K562 (cell line): ENCODE measurements at regions not wholly inside any gene's neighbourhood (a gene's known extent, or its start where the extent isn't known, plus 50 kb on each side); places are given as distances from the start of the nearest gene placed in this dataset.

ENCODE experiments used
- ATAC-seq: fragments of 200-7000 bp; cut with Tn5 transposase; 3 replicates; pipeline ENCODE4 v1.9.1; 2020; ENCODE audit warnings: moderate library complexity
- BruUV-seq: library from RNA; stranded (reverse); fragments of 400-500 nt; replicated peaks from 2 replicates; lab custom pipeline; 2021; lab: Mats Ljungman, UMichigan
- CTCF ChIA-PET: fragments of 300-600 bp; formaldehyde crosslinking; extraction: SDS; loops from one replicate; lab custom pipeline; 2021; ENCODE audit warnings: low intra/inter-chr PET ratio; lab: Yijun Ruan, JAX
- POLR2A ChIA-PET: fragments of 300-600, 350-650 bp; sonication (Branson Sonifier 250); formaldehyde crosslinking; extraction: SDS; loops from one replicate; lab custom pipeline; 2021; ENCODE audit warnings: antibody characterized with exemption, inconsistent platforms; lab: Yijun Ruan, JAX
- DNase-seq, 4 experiments: peaks; one replicate each; pipeline versions ENCODE4 v3.0.0 to v3.0.0-alpha.2; 2011 to 2018; ENCODE audit warnings: low spot score in 3 of 4, mixed read lengths in 3 of 4; ENCODE audit errors: extremely low read depth in 1 of 4
- FAIRE-seq: peaks from 2 replicates; lab custom pipeline; 2011; peaks lifted over from hg19 to GRCh38; lab: Jason Lieb, UNC
- H2AFZ ChIP-seq: 2 replicates; pipeline ENCODE4 v1.6.0; 2011; ENCODE audit warnings: low read depth, low read length, control low read depth, inconsistent platforms
- H3K27ac ChIP-seq: fragments of 200-600 bp; 3 replicates; pipeline ENCODE4 v1.8.0; 2011; ENCODE audit warnings: low read depth, mild to moderate bottlenecking, control low read depth, inconsistent platforms, low read length, moderate library complexity, mixed read lengths; ENCODE audit errors: extremely low read depth
- H3K27me3 ChIP-seq, 2 experiments: fragments of 300-600 bp in 1 of 2; 2 replicates in 1 of 2; 3 replicates in 1 of 2; pipeline versions ENCODE4 v1.6.0 to v1.8.0; 2011; ENCODE audit warnings: inconsistent platforms in 2 of 2, low read length in 2 of 2, mild to moderate bottlenecking in 1 of 2, mixed read lengths in 1 of 2, moderate library complexity in 1 of 2; ENCODE audit not compliant: control insufficient read depth in 2 of 2, insufficient read depth in 2 of 2
- H3K36me3 ChIP-seq: fragments of 300-600 bp; 3 replicates; pipeline ENCODE4 v1.8.0; 2011; ENCODE audit warnings: mild to moderate bottlenecking, low read length, inconsistent platforms; ENCODE audit not compliant: control insufficient read depth, insufficient read depth
- H3K4me1 ChIP-seq, 2 experiments: fragments of 200-600 bp in 1 of 2; replicated peaks in 1 of 2; 2 replicates in 1 of 2; 3 replicates in 1 of 2; pipeline versions ENCODE4 v1.5.1 to v1.8.0; 2011; ENCODE audit warnings: inconsistent platforms in 2 of 2, low read length in 2 of 2, mild to moderate bottlenecking in 1 of 2, mixed read lengths in 1 of 2, moderate library complexity in 1 of 2; ENCODE audit not compliant: control insufficient read depth in 2 of 2, insufficient read depth in 2 of 2
- H3K4me2 ChIP-seq: 2 replicates; pipeline ENCODE4 v1.6.1; 2011; ENCODE audit warnings: low read length, control low read depth, inconsistent platforms, mixed read lengths; ENCODE audit not compliant: insufficient read depth
- H3K4me3 ChIP-seq: fragments of 200-600 bp; sonication (generic), shearing (Covaris generic); 2 replicates; pipeline ENCODE4 v1.5.1; 2016; ENCODE audit warnings: control low read depth, inconsistent platforms
- H3K79me2 ChIP-seq: fragments of 200-600 bp; 3 replicates; pipeline ENCODE4 v1.8.0; 2011; ENCODE audit warnings: low read length, inconsistent platforms; ENCODE audit not compliant: control insufficient read depth, insufficient read depth
- H3K9ac ChIP-seq, 2 experiments: 2 replicates each; pipeline versions ENCODE4 v1.6.0 to v1.6.1; 2011; ENCODE audit warnings: low read depth in 2 of 2, low read length in 2 of 2, control low read depth in 1 of 2, inconsistent platforms in 1 of 2, mild to moderate bottlenecking in 1 of 2, mixed read lengths in 1 of 2; ENCODE audit not compliant: insufficient read depth in 1 of 2
- H3K9me1 ChIP-seq: one replicate; pipeline ENCODE4 v1.6.0; 2011; ENCODE audit warnings: inconsistent platforms, mild to moderate bottlenecking, low read length, moderate library complexity; ENCODE audit not compliant: control insufficient read depth, insufficient read depth
- H3K9me3 ChIP-seq: replicated peaks from 2 replicates; pipeline ENCODE4 v1.5.1; 2011; ENCODE audit warnings: low read depth, low read length, inconsistent platforms; ENCODE audit not compliant: control insufficient read depth, insufficient read depth
- H4K20me1 ChIP-seq: replicated peaks from 2 replicates; pipeline ENCODE4 v1.6.1; 2011; ENCODE audit warnings: low read length, inconsistent platforms, mixed read lengths; ENCODE audit not compliant: control insufficient read depth, insufficient read depth
- C11orf30 ChIP-seq: fragments of 450-650 bp; IDR thresholded peaks from 2 replicates; pipeline ENCODE4 v1.6.1; 2016; ENCODE audit warnings: low read depth, mild to moderate bottlenecking
- CBX1 ChIP-seq: sonication (generic); IDR thresholded peaks from 2 replicates; pipeline ENCODE4 v1.6.1; 2016; ENCODE audit warnings: antibody characterized with exemption, low read depth, mild to moderate bottlenecking
- CREM ChIP-seq: IDR thresholded peaks from 2 replicates; pipeline ENCODE4 v1.6.1; 2014; ENCODE audit warnings: antibody characterized with exemption, low read depth
- CXXC5 ChIP-seq: fragments of 250-450 bp; sonication (Bioruptor Pico); IDR thresholded peaks from 2 replicates; pipeline ENCODE4 v1.8.0; 2022; ENCODE audit warnings: inconsistent platforms, mild to moderate bottlenecking, moderate library complexity
- FOSL1 ChIP-seq: fragments of 200-800 bp; sonication (Bioruptor generic); conservative IDR thresholded peaks from 2 replicates; pipeline ENCODE4 v1.6.1; 2016; ENCODE audit warnings: missing genetic modification characterization, missing compliant biosample characterization
- FOXA1 ChIP-seq: fragments of 450-650 bp; IDR thresholded peaks from 2 replicates; pipeline ENCODE4 v1.6.1; 2016; ENCODE audit warnings: mild to moderate bottlenecking, borderline replicate concordance
- GATAD2A ChIP-seq: fragments of 450-650 bp; IDR thresholded peaks from 2 replicates; pipeline ENCODE4 v1.6.1; 2017
- HBP1 ChIP-seq: fragments of 450-650 bp; formaldehyde crosslinking; IDR thresholded peaks from 2 replicates; pipeline ENCODE4 v1.4.0; 2022; ENCODE audit warnings: missing genetic modification characterization
- HSF4 ChIP-seq: fragments of 250-450 bp; sonication (Bioruptor Pico); IDR thresholded peaks from 2 replicates; pipeline ENCODE4 v2.1.2; 2022; ENCODE audit warnings: mild to moderate bottlenecking, moderate library complexity, borderline replicate concordance
- MAFF ChIP-seq: IDR thresholded peaks from 2 replicates; pipeline ENCODE4 v1.6.1; 2012; ENCODE audit warnings: low read length, improper control_type of control experiment
- MAFG ChIP-seq: fragments of 450-650 bp; conservative IDR thresholded peaks from 2 replicates; pipeline ENCODE4 v1.6.1; 2016; ENCODE audit warnings: missing genetic modification characterization, missing compliant biosample characterization
- MAFK ChIP-seq: IDR thresholded peaks from 2 replicates; pipeline ENCODE4 v1.6.1; 2011; ENCODE audit warnings: low read length, improper control_type of control experiment
- MECOM ChIP-seq: fragments of 250-450 bp; sonication (Bioruptor Pico); IDR thresholded peaks from 2 replicates; pipeline ENCODE4 v1.8.0; 2022; ENCODE audit warnings: inconsistent platforms
- MEF2A ChIP-seq: IDR thresholded peaks from 2 replicates; pipeline ENCODE4 v1.6.1; 2011; ENCODE audit warnings: low read depth, mild to moderate bottlenecking, low read length, moderate library complexity; ENCODE audit not compliant: control insufficient read depth
- MIER1 ChIP-seq: fragments of 450-650 bp; IDR thresholded peaks from 2 replicates; pipeline ENCODE4 v1.6.1; 2016; ENCODE audit warnings: antibody characterized with exemption, mild to moderate bottlenecking, low read depth
- MTA3 ChIP-seq: fragments of 450-650 bp; formaldehyde crosslinking; IDR thresholded peaks from 2 replicates; pipeline ENCODE4 v1.6.1; 2017; ENCODE audit warnings: mild to moderate bottlenecking, borderline replicate concordance
- NFE2 ChIP-seq: IDR thresholded peaks from 2 replicates; pipeline ENCODE4 v1.6.1; 2014; ENCODE audit warnings: antibody characterized with exemption, low read depth
- NFRKB ChIP-seq: fragments of 450-650 bp; IDR thresholded peaks from 2 replicates; pipeline ENCODE4 v1.6.1; 2016; ENCODE audit warnings: low read depth
- POLR3A ChIP-seq: IDR thresholded peaks from 2 replicates; pipeline ENCODE4 v1.6.1; 2011; ENCODE audit warnings: borderline replicate concordance, mild to moderate bottlenecking, moderate library complexity; ENCODE audit not compliant: insufficient read length, insufficient read depth; ENCODE audit errors: extremely low read depth
- RFX1 ChIP-seq: fragments of 450-650 bp; IDR thresholded peaks from 2 replicates; pipeline ENCODE4 v1.6.1; 2016; ENCODE audit warnings: mild to moderate bottlenecking, moderate library complexity
- TCF3 ChIP-seq: sonication (generic); formaldehyde crosslinking; IDR thresholded peaks from 2 replicates; pipeline ENCODE4 v1.4.0; 2020; ENCODE audit warnings: mild to moderate bottlenecking, missing genetic modification reagents
- TCF7 ChIP-seq: sonication (generic); IDR thresholded peaks from 2 replicates; pipeline ENCODE4 v1.6.1; 2016; ENCODE audit warnings: antibody characterized with exemption, borderline replicate concordance
- ZFPM2 ChIP-seq: fragments of 250-450 bp; sonication (Bioruptor Pico); IDR thresholded peaks from 2 replicates; pipeline ENCODE4 v1.5.1; 2022; ENCODE audit warnings: mild to moderate bottlenecking
- ZNF124 ChIP-seq: sonication (generic); formaldehyde crosslinking; IDR thresholded peaks from 2 replicates; pipeline ENCODE4 v1.8.1; 2022; ENCODE audit warnings: missing genetic modification reagents
- ZNF316 ChIP-seq: fragments of 450-650 bp; IDR thresholded peaks from 2 replicates; pipeline ENCODE4 v1.6.1; 2016
- ZNF780A ChIP-seq: fragments of 250-450 bp; sonication (Bioruptor Pico); IDR thresholded peaks from 2 replicates; pipeline ENCODE4 v1.5.0; 2021; ENCODE audit warnings: mild to moderate bottlenecking
- ZNF785 ChIP-seq: fragments of 250-450 bp; sonication (Bioruptor Pico); IDR thresholded peaks from 2 replicates; pipeline ENCODE4 v1.4.0; 2020; ENCODE audit warnings: mild to moderate bottlenecking
- ZNF79 ChIP-seq: fragments of 250-450 bp; sonication (Bioruptor Pico); IDR thresholded peaks from 2 replicates; pipeline ENCODE4 v1.4.0; 2020; ENCODE audit warnings: low read depth, mild to moderate bottlenecking, moderate library complexity
- WGBS: fragments of 100-300 bp; shearing (Covaris generic); methylation state at CpG from one replicate; pipeline ENCODE4 v1.1.6; 2016; ENCODE audit warnings: low coverage, mixed read lengths; ENCODE audit not compliant: insufficient coverage; ENCODE audit errors: missing lambda C conversion rate; 5-methylcytosine and 5-hydroxymethylcytosine counted together
- in situ Hi-C: fragments of 300-500 bp; cut with MboI; formaldehyde crosslinking; loops from 4 replicates; pipeline ENCODE4 v1.15.0; 2018; ENCODE audit warnings: inconsistent platforms, mixed read lengths
- intact Hi-C: fragments of 100-400 bp; cut with micrococcal nuclease; formaldehyde crosslinking; loops from 2 replicates; pipeline ENCODE4 v1.14.2; 2022

- in situ Hi-C loops = no loop called here
- TF ChIP-seq CXXC5 (CRISPR knock-in tag) (no peak), MEF2A (no peak), MAFK (peak; percentile 36; the same call in 1 of the 2 replicates), TCF7 (no peak), ZNF124 (no peak), ZNF316 (peak; percentile 66), CREM (no peak), MECOM (CRISPR knock-in tag) (0 out of 2 replicates have a peak, but pooled peaks have one; percentile 11), ZFPM2 (no peak), ZNF785 (CRISPR knock-in tag) (no peak), GATAD2A (no peak), CBX1 (no peak), HSF4 (CRISPR knock-in tag) (no peak), FOSL1 (tag) (0 out of 2 replicates have a peak, but pooled peaks have one; percentile 16), NFRKB (no peak), MIER1 (no peak), MAFF (peak; percentile 33; the same call in 1 of the 2 replicates), FOXA1 (no peak), C11orf30 (peak; percentile 66), ZNF780A (CRISPR knock-in tag) (no peak), MTA3 (0 out of 2 replicates have a peak, but pooled peaks have one; percentile 16), MAFG (peak; percentile 72), HBP1 (no peak), POLR3A (no peak), TCF3 (peak; percentile 24; the same call in 1 of the 2 replicates), NFE2 (peak; percentile 72), RFX1 (no peak), ZNF79 (no peak)
These were observed 241.6 kb downstream of the TFAP2B start for GRCh38 chr6:51060262-51060762.

More at GRCh38 chr6:51060262-51060762, 241.6 kb downstream of the TFAP2B start:
- peak overlapping the region; percentile 44 for H3K4me2 ChIP-seq
- ChIA-PET POLR2A (interaction anchor here (1.0 to 2.8 kb wide), 2 partner anchors 10 to 18 kb away, joined by 3 to 12 read pairs; no protein-coding TSS in a partner anchor), CTCF (no interaction called here)
- H2AFZ ChIP-seq = peak overlapping the region; percentile 88
- no peak overlapping the region; a peak in 1 of 4 replicates for H3K9ac ChIP-seq
- H3K27ac ChIP-seq = peak overlapping the region; percentile 53; the same call in 2 of the 3 replicates
- DNase-seq (peak in 3 of 4 experiments; percentile 27 to 55 (median 39)), FAIRE-seq (peak; percentile 61), ATAC-seq (peak; percentile 71)
- no peaks in the 10 kb centered on the region for H3K36me3 ChIP-seq
- peaks cover 0 to 25% of the 10 kb centered on the region in 2 experiments; a peak in 3 of 5 replicates for H3K4me1 ChIP-seq
- no peak overlapping the region for H3K4me3 ChIP-seq
- no peaks in the 10 kb centered on the region for H3K79me2 ChIP-seq
- 33% methylated on average over 3 of the region's 3 CpGs for WGBS
- no peaks in the 10 kb centered on the region for H3K27me3 ChIP-seq
- intact Hi-C loops = no loop called here
- no peaks in the 10 kb centered on the region for H3K9me1 ChIP-seq
- no peaks in the 10 kb centered on the region for H4K20me1 ChIP-seq
- H3K9me3 ChIP-seq = peaks cover 4% of the 10 kb centered on the region; the same call in 1 of the 2 replicates
- BruUV-seq = no TSS peak
